ENCODE measurements at regions not wholly inside any gene's neighbourhood (a gene's known extent, or its start where the extent isn't known, plus 50 kb on each side); places are given as distances from the start of the nearest gene placed in this dataset.

DNA sequence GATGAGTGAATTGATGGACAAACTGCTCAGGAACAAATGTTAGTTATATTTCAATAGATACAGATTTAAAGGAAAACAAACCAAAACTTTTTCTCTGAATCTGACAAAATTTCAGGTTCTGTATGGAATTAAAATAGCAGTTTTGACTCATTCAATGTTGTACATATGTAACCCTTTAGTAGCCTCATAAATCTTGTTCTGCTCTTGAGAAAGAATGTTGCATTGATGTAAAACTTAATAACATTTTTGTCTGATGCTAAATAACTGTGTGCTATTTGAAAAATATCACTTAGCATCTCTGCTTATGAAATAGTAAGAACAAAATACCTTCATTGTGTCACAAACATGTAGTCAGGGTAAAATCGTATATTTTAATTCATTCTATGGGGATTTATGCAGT, 168.9 kb upstream of the NOVA1 start:
- no peak for DNase-seq (ENCODE audit: low spot score)

DNA sequence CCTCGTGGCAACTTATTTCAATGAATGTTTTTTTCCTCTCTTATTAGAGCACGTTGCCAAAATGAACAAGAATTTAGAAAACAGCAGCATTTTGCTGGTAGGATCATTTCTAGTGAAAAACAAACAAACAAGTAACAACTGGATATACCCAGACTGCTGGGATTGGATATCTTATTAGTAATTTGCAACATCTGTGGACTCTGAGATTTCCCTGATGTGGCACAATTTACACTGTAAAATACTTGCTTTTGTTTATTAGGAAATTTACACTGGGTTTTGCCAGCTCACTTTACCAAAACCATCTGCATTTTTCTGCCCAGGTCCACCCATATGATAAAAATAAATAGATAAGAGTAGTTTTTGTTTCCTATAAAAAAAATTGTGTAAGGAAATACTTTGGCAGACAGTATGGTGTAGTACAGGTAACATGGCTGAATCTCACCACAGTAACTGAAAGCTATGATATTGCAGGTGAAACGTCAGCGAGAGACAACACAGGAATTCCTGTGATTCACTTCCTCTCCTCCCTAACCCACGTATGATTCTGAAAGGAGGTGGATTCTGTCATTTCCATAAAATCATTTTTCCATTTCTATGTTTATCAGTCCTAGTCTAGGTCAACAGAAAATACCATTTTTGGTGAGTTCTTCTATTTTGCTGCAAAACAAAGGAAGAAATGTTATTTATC, 176.2 kb upstream of the NOVA1 start:
- DNase-seq (ENCODE audit: low spot score): no peak

DNA sequence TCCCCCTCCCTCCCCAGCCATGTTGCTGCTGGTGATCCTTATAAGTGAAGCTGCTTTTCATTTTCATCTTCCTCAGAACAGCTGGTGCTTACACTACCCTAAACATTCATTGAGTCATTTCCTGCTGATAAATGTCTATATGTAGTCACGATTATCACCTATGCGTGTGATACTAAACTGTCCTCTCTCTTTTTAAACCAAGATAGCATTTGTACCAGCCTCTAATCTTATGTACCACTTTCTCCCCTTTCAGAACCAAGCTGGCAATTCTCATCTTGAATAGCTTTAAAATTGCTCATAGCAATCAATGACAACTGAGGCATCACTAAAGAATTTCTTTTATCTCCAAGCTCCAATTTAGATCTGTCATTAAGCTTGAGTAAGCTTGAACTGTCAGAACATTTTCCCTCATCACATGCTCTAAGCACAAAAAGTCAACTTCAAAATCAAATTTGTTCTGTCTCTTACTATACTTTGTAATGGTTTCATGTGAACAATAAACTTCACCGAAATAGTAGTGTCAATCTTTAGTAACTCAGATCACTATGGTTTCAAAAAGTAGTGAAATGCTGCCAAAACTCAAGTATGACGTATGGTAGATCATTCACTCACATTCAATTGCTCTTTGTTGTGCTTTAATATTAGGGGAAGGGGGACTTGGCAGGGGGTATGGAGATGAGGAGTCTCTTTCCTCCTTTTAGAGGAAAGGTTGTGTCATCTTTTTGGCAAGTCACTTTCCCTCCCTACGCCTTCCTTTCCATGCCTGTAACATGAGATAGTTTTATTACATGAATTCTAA, 178.1 kb upstream of the NOVA1 start:
- peak; percentile 39 for DNase-seq (ENCODE audit: low spot score)

DNA sequence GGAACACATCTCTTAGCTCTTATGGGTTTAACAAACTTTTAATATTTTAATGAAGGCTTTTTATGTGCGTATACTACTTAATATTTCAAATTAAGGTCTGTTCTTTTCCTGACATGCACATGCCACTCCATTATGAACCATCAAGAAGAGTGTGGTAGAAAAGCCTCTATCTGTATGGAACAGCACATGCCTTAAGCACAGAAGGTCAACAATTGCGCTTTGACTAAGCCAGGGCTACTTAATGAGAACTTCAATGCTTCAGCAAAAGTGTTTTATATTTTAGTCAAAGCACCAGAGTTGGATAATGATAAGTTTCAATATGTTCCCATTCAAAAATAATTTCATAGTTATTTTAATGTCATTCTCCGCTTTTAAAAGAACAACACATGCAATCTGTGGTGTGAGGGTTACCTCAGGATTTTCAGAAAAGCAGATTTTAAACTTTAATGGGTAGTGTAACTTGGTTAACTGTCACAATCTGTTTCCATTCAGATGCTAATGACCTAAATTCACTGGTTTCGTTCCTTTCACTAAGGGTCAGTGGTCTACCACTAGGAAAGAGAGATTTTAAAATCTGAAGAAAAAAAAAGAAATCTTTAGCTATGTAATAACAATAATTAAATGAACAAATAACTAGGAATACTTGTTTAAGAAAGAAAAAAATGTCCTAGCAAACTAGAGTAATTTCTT, 193.4 kb upstream of the NOVA1 start:
- DNase-seq (ENCODE audit: low spot score): no peak

DNA sequence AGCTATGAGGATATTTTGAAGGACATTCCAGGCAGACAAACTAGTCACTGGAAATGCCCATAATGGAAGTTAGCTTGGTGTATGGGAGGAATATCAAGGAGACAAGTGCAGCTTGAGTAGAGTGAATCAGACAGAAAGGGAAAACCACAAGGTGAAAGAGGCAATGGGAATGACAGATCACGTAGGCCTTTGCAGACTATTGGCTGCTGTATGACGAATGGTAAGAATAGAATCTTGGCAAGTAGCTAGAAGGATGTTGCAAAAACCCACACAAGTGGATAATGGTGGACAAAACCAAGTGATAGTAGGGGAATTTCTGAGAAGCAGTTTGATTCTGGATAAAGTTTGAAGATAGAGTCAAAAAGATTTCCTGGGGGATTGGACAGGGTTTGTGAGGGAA, 196.9 kb upstream of the NOVA1 start:
- peak; percentile 4 for DNase-seq (ENCODE audit: low spot score)

DNA sequence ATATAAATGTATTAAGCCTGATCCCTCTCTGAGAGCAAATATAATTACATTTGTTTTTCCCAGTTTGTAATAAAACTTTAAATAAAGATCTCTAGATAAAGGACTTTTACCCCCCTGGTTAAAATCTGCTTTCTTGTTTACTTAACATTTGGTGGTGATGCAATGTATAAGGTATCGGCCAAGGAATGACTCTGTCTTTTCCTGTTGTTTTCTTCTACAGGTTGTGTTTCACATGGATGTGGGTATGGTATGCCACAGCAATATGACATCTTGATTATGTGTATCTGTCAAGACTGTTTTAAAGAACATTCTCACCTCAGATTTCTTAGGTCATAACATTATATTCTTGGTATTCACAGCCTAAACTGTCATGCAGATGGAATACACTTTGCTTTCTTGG, 210.6 kb upstream of the NOVA1 start:
- no peak for DNase-seq (ENCODE audit: low spot score)

DNA sequence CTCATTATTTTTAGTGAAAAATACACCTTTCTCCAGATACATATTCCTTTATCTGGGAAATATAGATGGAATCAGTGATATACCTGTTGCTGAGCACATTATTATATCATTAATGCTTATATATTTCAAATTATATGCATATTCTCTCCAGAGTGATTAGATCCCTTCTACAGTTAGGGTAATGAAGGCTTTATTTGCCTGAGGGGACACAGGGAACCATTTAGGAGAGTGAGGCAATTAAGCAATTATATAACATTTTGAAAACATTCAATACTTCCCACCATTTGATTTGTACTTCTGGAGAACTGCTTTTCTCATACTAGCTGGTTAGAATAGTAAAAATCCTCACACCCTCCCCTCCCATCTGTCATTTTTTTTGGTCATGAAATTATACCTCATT, 212.8 kb upstream of the NOVA1 start:
- DNase-seq (ENCODE audit: low spot score): no peak

DNA sequence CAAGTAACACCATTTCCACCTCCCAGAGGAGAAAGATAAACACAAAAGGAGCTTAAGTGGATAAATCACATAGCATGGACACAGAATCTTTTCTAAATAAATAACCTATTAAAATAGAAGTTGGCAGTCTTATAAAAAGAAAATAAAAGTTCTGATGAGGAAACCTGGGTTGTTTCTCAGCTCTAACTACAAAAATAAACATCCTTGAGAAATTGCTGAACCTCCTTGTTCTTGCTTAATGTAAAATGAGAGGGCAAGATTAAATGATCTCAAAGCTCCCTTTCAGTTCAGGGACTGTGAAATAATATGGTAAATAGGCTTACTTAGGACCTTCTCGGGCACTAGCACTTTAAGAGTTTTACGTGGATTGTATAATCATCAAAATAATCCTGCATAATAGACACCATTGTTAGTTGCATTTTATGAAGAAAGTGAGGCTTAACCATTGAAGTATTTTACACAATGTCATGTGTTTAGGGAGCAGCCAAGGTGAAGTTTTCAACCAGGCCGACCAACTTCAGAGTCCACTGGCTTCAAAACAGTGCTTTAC, 214.0 kb upstream of the NOVA1 start:
- no peak for DNase-seq (ENCODE audit: low spot score)

DNA sequence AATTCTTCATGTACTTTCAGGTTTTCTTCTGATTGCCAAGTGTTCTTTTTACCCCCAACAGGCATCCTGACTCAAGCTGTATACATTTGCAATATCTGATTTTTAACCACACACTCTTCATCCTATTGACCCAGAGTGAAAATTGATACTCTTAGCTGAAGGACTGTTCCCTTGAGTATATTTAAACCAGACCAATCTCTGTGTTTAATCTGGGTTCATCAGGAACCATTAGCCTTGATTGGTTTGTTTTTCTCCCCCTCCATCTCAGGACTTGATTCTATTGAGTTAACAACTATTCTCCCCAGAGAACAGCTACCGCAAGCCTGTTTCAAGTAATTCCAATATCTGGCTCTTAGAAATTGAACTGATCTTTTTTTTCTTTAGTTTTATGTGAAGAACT, 222.3 kb upstream of the NOVA1 start:
- no peak for DNase-seq (ENCODE audit: low spot score)

DNA sequence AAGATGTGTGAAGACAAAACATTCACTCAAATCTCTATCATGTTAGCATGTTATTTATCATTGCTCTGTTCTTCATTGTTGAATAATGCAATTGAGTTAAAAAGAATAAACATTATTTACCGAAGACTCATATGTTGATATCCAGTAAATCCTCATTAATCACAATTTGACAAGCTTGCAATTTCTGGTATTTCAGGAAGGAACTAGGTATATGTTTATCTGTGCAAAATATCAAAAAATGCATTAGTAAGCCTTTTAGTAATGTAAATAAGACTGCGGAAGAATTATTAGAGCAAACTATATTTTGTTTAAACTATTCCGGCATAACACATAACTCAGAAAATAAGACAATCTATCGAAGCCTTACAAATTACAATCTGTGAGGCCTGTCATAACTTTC, 222.7 kb upstream of the NOVA1 start:
- no peak for DNase-seq (ENCODE audit: low spot score)

DNA sequence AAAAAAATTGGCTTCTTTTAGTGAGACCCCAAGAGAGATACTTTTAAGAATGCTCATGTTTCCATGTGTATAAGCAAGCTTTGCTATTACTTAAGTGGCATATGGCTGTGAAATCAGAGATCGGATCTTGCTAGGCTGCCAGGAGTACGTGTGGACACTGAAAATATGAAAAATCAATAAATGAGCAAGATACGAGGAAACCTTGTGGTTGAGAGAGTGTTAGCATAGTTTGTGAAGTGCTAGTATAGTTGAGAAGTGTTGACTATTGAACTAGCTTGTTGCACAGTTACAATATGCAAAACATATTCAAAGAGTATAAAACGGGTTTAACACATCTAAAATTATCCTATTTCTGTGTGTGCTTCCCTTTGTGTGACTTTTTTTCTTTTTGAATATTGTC, 230.9 kb upstream of the NOVA1 start:
- DNase-seq (ENCODE audit: low spot score): no peak

DNA sequence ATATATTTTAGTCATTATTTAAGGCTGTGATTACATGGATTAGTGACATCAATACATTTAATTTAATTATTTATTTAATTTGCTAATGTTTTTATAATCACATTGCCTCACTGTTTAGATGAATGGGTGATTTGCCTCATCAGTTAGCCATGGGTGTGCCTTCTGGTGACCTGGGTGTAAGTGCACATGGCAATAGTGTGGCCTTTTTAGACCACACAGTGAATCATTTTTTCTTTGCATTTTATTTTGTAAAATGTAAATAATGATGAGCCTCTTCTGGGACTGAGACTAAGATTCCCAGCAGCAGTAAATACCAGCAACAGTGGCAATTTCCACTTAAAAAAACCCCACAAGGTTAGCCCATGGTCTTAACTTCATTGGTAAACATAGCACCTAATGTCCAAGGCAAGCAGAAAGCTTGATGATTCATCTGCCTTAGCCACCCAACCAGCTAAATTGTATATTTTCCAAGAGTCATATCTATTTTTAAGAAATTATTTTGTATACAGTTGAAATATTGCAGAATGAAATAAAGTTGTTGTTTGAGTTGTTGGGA, 235.9 kb upstream of the NOVA1 start:
- no peak for DNase-seq (ENCODE audit: low spot score)

DNA sequence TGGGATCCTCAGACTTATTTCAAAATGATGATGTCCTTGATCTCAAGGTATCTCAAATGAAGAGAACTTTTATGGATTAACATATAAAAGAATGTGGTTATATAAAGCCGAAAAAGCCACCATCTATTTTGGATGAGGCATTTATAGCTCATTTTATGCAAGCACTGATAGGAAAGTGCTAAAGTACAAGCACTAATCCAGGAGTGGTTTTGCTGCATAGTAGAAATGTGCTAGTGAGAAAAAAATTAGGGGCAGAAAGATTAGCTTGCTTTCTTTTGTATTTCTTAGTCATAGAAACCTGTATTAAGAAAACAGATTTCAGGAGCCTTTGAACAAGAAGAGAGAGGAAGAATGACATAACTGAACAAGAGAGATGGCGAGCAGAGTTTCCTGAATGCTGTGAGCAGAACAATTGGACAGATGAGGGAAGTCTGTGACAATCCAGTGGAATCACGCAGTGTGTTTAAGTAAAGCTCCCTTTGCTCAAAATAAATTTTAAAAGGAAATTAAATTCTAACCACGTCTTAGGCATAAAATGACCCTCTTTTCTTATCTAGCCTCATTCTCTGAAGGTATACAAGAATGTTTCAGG, 238.2 kb upstream of the NOVA1 start:
- DNase-seq (ENCODE audit: low spot score): no peak

DNA sequence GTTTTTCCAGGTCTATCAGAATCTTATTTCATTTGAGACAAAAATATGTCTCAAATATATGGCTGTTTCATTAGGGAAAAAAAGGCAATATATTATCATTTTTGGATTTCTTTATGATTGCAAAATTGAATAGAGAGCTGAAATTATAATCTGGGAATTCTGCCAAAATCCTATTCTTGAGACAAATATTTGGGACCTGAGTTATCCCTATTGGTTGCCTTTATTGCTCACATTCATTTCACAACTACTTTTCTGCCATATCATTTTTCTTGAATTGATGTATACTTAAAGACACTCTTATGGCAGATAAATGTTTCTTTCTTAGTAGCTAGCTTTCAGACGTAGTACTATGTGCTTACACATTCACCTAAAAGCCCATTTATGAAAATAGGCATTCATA, 241.6 kb upstream of the NOVA1 start:
- no peak for DNase-seq (ENCODE audit: low spot score)

DNA sequence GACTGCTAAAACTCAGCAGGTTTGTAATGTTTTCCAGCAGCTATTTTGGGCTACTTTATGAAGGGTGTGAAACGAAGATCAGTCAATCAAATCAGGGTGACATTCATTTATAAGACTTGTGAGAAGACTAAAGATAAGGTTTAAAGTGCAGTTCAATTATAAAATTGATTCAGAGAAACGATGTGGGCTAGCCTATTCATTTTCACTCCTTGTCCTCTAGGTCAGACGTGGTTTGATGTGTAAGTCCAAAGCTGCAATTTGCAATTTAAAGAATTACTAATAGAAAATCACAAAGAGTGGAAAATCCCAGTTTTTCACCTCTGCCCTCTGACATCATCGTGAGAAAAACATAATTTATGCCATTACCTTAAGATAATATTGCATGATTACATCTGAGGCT, 243.5 kb upstream of the NOVA1 start:
- DNase-seq (ENCODE audit: low spot score): no peak

DNA sequence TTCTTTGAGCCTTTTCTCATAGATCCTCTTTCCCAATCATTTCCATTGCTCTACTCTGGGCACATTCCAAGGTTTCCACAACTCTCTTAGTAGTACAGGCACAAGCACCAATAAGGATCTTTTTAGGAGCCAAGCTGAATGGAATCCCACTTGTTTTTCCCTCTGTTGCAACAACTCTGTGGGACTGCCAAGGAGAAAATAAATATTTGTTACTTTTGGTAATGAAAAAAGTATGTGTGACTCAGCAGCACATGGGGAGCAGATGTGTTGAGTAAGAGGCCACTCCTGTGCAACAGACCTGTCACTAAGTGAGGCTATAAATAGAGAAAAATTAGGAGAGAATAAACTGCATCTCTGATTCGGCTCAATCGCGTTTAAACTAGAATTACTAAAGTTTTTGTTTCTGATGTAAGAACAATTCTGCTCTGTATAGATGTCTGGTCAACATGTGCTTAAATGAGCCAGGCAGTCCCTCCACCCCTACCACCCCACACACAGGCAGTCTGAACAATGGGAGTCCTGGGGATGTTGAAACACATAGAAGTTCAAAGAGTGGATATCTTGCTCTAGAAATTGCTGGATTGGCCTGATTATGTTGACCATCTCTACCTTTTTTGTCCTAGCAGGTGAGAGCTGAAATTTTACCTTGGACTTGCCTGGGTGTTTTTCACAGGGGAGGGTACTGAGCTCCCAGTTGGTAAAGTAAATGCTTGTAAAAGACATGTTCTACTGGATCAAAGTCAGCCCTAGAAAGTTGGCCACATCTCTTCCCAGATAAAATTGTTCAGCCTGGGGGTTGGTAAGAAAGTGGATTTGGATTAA, 244.3 kb upstream of the NOVA1 start:
- DNase-seq (ENCODE audit: low spot score): peak; percentile 78

DNA sequence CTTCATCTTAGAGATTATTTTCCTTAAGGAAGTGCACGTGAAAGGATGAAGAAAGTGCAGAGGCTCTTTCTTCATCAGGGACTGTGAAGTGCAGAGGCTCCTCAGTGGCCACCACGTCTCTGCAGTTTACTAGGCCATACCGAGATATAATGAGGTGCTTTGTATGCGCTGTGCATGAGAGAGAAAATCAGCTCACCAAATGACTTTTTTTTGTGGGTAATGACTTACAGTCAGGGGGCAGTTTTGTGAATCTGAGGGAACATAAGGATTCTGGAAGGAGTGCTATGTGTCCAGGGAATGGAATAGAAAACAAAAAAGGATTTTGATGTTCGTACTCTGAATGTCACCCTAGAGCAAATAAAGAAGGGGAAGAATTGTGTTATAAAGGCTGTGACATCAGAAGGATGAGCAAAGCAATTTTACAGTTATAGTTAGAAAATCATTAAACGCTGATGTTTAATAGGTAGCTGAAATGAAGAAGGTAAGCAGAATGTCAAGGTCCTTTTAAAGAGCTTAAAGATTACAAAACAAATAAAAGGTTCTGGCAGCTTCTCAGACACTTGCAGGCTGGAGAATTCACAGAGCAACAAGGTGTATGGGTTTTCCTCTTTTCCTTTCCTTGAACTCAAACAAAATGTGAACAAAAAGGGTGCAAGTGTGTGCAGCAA, 247.5 kb upstream of the NOVA1 start:
- no peak for DNase-seq (ENCODE audit: low spot score)

DNA sequence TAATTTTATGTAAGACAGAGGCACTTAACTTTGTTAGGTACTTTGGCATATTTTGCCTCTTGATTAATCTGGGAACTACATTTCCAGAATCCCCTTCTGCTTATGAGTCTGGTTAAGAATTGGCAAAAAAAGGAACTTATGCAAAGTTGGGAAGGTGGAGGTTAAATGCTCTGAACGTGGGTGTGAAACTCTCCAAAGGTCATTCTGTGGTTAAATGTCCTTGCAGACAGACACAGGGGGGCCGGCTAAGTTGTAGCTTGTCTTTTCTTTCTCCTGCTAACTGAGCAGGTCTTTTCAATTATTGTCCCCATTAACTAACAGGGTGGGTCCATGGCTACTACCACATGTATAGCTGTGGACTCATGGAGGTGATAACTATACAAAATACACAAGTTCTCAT, 248.6 kb upstream of the NOVA1 start:
- DNase-seq (ENCODE audit: low spot score): no peak

DNA sequence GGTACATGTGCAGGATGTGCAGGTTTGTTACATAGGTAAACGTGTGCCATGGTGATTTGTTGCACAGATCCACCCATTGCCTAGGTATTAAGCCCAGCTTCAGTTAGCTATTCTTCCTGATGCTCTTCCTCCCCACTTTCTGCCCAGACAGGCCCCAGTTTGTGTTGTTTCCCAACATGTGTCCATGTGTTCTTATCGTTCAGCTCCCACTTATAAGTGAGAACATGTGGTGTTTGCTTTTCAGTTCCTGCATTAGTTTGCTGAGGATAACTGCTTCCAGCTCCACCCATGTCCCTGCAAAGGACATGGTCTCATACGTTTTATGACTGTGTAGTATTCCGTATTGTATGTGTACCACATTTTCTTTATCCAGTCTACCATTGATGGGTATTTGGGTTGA, 251.7 kb upstream of the NOVA1 start:
- no peak for DNase-seq (ENCODE audit: low spot score)

DNA sequence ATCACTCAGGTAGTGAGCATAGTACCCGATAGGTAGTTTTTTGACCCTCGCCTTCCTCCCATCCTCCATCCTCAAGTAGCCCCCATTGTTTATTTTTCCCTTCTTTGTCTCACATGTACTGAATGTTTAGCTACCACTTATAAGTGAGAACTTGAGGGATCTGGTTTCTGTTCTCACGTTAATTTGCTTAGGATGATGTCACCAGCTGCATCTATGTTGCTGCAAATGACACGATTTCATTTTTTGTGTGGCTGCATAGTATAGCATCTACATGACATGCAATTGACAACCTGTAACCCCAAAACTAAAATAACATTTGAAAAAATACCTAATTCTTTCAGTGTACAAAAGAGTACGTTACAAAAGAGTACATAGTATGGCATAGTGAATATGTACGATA, 254.0 kb upstream of the NOVA1 start:
- DNase-seq (ENCODE audit: low spot score): no peak

Measured in GM03348 (cell line).